SU-DHL-6 (cell line): ENCODE measurements at regions not wholly inside any gene's neighbourhood (a gene's known extent, or its start where the extent isn't known, plus 50 kb on each side); places are given as distances from the start of the nearest gene placed in this dataset.

Source experiments
- H2AFZ ChIP-seq: fragments of 200-600 bp; sonication (generic); 2 replicates; pipeline ENCODE4 v1.6.1; 2014; ENCODE audit warnings: low read depth, mild to moderate bottlenecking, moderate library complexity, mixed read lengths, antibody characterized with exemption, low read length; ENCODE audit not compliant: severe bottlenecking
- H3F3A ChIP-seq: fragments of 200-600 bp; shearing (Covaris generic); 2 replicates; pipeline ENCODE4 v1.6.0; 2016; ENCODE audit warnings: antibody characterized with exemption, mild to moderate bottlenecking; ENCODE audit not compliant: insufficient read depth
- H3K27ac ChIP-seq: fragments of 200-600 bp; sonication (generic); 2 replicates; pipeline ENCODE4 v1.5.1; 2016; ENCODE audit warnings: low read depth, mild to moderate bottlenecking, low read length, moderate library complexity, mixed read lengths
- H3K27me3 ChIP-seq: fragments of 200-600 bp; sonication (generic), shearing (Covaris generic); 2 replicates; pipeline ENCODE4 v1.6.0; 2014; ENCODE audit warnings: mild to moderate bottlenecking, low read length
- H3K36me3 ChIP-seq: fragments of 200-600 bp; sonication (generic); 2 replicates; pipeline ENCODE4 v1.6.1; 2014; ENCODE audit warnings: mild to moderate bottlenecking, low read length, mixed read lengths
- H3K4me2 ChIP-seq: fragments of 300-600, 200-600 bp; shearing (Covaris generic), sonication (generic); 2 replicates; pipeline ENCODE4 v1.6.0; 2014; ENCODE audit warnings: low read length, low read depth, mild to moderate bottlenecking; ENCODE audit not compliant: poor library complexity, severe bottlenecking
- H3K4me3 ChIP-seq: fragments of 200-600 bp; sonication (generic); 2 replicates; pipeline ENCODE4 v1.5.1; 2014; ENCODE audit warnings: antibody characterized with exemption, low read length, mild to moderate bottlenecking, mixed read lengths; ENCODE audit not compliant: insufficient read depth, poor library complexity, severe bottlenecking
- H3K79me2 ChIP-seq: fragments of 200-600 bp; sonication (generic); 2 replicates; pipeline ENCODE4 v1.6.1; 2014; ENCODE audit warnings: mild to moderate bottlenecking, low read length, moderate library complexity; ENCODE audit not compliant: insufficient read depth
- H3K9ac ChIP-seq: fragments of 200-600 bp; sonication (generic); 2 replicates; pipeline ENCODE4 v1.7.0; 2014; ENCODE audit warnings: mild to moderate bottlenecking, low read length
- H3K9me2 ChIP-seq: fragments of 200-600 bp; sonication (generic); replicated peaks from 2 replicates; pipeline ENCODE4 v1.6.1; 2014; ENCODE audit warnings: low read length; ENCODE audit not compliant: insufficient read depth
- H3K9me3 ChIP-seq: fragments of 200-600 bp; sonication (generic); 2 replicates; pipeline ENCODE4 v1.6.1; 2014; ENCODE audit warnings: low read length, mixed read lengths; ENCODE audit not compliant: insufficient read depth
- H4K20me1 ChIP-seq: fragments of 200-600 bp; sonication (generic); 2 replicates; pipeline ENCODE4 v1.6.1; 2014; ENCODE audit warnings: low read depth, mild to moderate bottlenecking, antibody characterized with exemption, low read length, moderate library complexity, mixed read lengths
- EZH2phosphoT487 ChIP-seq: fragments of 200-600 bp; sonication (generic), shearing (Covaris generic); conservative IDR thresholded peaks from 2 replicates; pipeline ENCODE4 v1.6.1; 2018; ENCODE audit warnings: mild to moderate bottlenecking, antibody characterized with exemption, low read length, moderate library complexity, mixed read lengths
- TF ChIP-seq, protein P1 (sequence below): fragments of 200-600 bp; sonication (generic); IDR thresholded peaks from one replicate; pipeline ENCODE4 v1.5.1; 2017; ENCODE audit warnings: antibody characterized with exemption, mild to moderate bottlenecking, low read length, moderate library complexity; ENCODE audit not compliant: insufficient read depth, poor library complexity, severe bottlenecking

DNA sequence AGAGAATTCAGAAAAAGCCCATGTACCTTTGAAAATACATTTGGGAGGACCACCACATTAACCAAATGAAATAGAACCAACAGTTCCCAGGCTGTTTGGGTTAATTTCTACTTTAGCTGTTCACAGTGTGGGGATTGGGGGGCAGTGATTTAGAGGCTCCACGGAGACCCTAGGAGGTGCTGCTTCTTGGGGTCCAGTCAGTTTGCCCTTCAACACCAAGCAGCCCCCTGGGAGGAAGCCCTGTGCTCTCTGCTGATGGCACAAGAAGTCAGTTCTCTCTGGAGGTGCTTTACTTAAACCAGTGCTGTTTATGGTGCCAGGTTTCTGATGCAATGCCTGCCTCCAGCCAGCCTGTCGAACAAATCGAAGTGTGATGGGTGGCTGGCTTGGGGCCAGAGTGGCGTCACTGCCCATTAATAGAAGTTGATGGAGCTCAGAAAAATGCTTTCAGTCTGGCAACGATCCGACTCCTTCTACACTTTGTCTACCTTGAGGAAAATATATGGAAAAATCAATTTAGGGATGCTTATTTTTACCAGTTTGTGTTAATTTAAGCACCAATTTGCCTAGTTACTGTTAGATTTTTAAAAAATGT, 134.0 kb downstream of the SNX18 start:
- no peak for TF ChIP-seq EZH2phosphoT487
- TF ChIP-seq, protein P1, sequence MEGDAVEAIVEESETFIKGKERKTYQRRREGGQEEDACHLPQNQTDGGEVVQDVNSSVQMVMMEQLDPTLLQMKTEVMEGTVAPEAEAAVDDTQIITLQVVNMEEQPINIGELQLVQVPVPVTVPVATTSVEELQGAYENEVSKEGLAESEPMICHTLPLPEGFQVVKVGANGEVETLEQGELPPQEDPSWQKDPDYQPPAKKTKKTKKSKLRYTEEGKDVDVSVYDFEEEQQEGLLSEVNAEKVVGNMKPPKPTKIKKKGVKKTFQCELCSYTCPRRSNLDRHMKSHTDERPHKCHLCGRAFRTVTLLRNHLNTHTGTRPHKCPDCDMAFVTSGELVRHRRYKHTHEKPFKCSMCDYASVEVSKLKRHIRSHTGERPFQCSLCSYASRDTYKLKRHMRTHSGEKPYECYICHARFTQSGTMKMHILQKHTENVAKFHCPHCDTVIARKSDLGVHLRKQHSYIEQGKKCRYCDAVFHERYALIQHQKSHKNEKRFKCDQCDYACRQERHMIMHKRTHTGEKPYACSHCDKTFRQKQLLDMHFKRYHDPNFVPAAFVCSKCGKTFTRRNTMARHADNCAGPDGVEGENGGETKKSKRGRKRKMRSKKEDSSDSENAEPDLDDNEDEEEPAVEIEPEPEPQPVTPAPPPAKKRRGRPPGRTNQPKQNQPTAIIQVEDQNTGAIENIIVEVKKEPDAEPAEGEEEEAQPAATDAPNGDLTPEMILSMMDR: no peak
- Histone ChIP-seq H3K36me3 (no peaks in the 10 kb centered on the region), H2AFZ (no peak overlapping the region)

DNA sequence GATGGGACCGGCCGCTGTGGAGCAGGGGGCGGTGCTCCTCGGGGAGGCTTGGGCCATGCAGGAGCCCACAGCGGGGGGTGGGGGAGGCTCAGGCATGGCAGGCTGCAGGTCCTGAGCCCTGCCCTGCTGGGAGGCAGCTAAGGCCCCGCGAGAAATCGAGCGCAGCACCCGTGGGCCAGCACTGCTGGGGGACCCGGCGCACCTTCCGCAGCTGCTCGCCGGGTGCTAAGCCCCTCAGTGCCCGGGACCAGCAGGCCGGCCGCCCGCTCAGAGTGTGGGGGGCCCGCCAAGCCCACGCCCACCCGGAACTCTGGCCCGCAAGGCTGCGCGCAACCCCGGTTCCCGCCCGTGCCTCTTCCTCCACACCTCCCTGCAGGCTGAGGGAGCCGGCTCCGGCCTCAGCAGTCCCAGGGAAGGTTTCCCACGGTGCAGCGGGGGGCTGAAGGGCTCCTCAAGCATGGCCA, 131.5 kb downstream of the SNX18 start:
- Histone ChIP-seq H2AFZ (no peak overlapping the region), H3K79me2 (no peaks in the 10 kb centered on the region), H3K9me2 (no peaks in the 10 kb centered on the region), H3F3A (peaks cover 12% of the 10 kb centered on the region), H3K9ac (no peak overlapping the region), H3K27me3 (no peaks in the 10 kb centered on the region), H3K4me3 (no peak overlapping the region), H4K20me1 (no peaks in the 10 kb centered on the region), H3K36me3 (no peaks in the 10 kb centered on the region), H3K27ac (no peak overlapping the region), H3K9me3 (no peaks in the 10 kb centered on the region), H3K4me2 (no peak overlapping the region)
- TF ChIP-seq, protein P1: no peak
- TF ChIP-seq EZH2phosphoT487: no peak

More for the DNA sequence above, 134.0 kb downstream of the SNX18 start:
- Histone ChIP-seq H3K4me2 (no peak overlapping the region), H3K9me2 (no peaks in the 10 kb centered on the region), H3K27ac (no peak overlapping the region), H3K27me3 (no peaks in the 10 kb centered on the region), H3K9ac (no peak overlapping the region), H3K79me2 (no peaks in the 10 kb centered on the region), H3F3A (peaks cover 6% of the 10 kb centered on the region), H4K20me1 (no peaks in the 10 kb centered on the region), H3K4me3 (no peak overlapping the region), H3K9me3 (no peaks in the 10 kb centered on the region)

DNA sequence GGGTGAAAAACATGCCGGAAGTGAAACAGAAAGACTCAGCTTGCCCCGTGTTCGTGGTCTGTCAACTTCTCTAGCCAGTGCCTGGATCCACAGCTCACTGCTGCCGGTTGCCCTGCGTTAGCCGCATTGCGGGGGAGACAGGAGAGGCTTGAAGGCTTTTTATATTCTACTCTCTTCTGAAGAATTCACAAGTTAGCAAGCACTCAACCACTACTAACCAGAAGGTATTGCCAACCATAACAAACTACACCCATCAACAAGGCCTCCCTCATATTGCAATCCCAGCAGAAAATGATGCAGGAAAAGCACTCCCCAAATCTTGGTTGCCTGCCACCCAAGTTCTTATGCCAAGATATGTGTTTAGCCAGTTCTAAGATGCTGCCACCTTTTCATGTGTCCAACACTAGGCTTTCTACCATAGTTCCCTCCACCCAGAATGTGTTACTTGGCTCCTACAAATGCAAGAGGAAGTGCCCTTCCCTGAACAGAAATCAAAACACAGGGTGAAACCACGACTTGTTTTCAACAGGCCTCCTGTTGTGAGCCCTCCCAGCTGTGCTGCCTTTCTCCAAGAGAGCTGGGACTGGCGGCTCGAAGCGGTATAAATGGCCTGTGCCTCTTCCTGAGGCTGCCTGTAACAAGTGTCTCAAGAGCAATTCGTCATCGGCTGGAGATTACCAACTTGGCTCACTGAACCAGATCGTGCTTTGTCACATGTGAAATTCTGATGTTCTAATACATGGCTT, 129.0 kb downstream of the SNX18 start:
- no peak for TF ChIP-seq EZH2phosphoT487
- TF ChIP-seq, protein P1: no peak
- Histone ChIP-seq H3K36me3 (no peaks in the 10 kb centered on the region), H3K9me3 (no peaks in the 10 kb centered on the region), H3K9ac (peak overlapping the region; percentile 38), H3F3A (peaks cover 12% of the 10 kb centered on the region), H3K27me3 (no peaks in the 10 kb centered on the region), H4K20me1 (no peaks in the 10 kb centered on the region), H3K9me2 (no peaks in the 10 kb centered on the region), H3K4me2 (peak overlapping the region; percentile 63), H3K4me3 (peak overlapping the region; percentile 18), H3K79me2 (no peaks in the 10 kb centered on the region), H3K27ac (peak overlapping the region; percentile 88), H2AFZ (peak overlapping the region; percentile 61)
